ENCODE measurements at regions not wholly inside any gene's neighbourhood (a gene's known extent, or its start where the extent isn't known, plus 50 kb on each side); places are given as distances from the start of the nearest gene placed in this dataset.

DNA sequence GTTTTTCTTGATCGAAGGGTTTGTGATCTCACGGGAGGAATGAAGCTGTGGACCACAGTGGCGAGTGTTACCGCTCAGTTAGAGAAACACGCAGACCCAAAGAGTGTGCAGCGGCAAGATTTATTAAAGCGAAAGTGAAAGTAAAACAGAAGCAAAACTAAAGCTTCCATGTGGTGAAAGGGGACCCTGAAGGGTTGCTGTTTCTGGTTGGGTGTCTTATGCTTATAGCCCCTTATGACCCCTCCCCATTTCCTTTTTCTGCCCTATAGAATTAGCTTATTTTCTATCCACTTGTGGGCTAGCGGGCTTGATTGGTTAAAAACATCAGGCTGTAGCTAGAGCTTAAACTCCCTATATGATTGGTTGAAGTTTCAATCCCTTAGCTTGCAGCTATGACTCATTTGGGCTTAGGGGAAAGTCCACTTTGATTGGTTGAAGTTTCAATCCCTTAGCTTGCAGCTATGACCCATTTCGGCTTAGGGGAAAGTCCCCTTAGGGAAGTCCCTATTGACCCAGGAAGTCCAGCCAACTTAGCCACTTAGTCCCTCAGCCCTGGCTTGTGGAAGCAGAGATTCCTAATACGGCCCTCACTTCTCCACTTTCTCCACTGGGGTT is 171.2 kb upstream of the NWD2 start:
- Histone ChIP-seq H3K79me2 (ENCODE audit: insufficient read depth, low read length) (no peaks in the 10 kb centered on the region), H3F3A (ENCODE audit: insufficient read depth, low read length) (no peaks in the 10 kb centered on the region), H3K36me3 (ENCODE audit: insufficient read depth, low read length) (no peaks in the 10 kb centered on the region), H3K4me1 (ENCODE audit: insufficient read depth, low read length, severe bottlenecking) (no peaks in the 10 kb centered on the region), H3K9me3 (ENCODE audit: low read length) (no peaks in the 10 kb centered on the region), H4K20me1 (ENCODE audit: insufficient read depth, low read length) (no peaks in the 10 kb centered on the region), H3K9me2 (ENCODE audit: low read depth, low read length) (no peaks in the 10 kb centered on the region), H3K4me2 (ENCODE audit: low read length) (peak overlapping the region; percentile 41), H3K4me3 (ENCODE audit: low read depth, low read length, poor library complexity, severe bottlenecking) (peak overlapping the region; percentile 34), H2AFZ (ENCODE audit: low read length) (no peak overlapping the region), H3K27ac (ENCODE audit: low read depth, low read length, poor library complexity, severe bottlenecking) (no peak overlapping the region), H3K27me3 (ENCODE audit: insufficient read depth, low read length) (no peaks in the 10 kb centered on the region), H3K9ac (ENCODE audit: low read length) (no peak overlapping the region)
- no peak for TF ChIP-seq EZH2 (IDR thresholded peaks at IDR 0.05; ENCODE audit: borderline replicate concordance, low read length)
- TF ChIP-seq, protein P1, sequence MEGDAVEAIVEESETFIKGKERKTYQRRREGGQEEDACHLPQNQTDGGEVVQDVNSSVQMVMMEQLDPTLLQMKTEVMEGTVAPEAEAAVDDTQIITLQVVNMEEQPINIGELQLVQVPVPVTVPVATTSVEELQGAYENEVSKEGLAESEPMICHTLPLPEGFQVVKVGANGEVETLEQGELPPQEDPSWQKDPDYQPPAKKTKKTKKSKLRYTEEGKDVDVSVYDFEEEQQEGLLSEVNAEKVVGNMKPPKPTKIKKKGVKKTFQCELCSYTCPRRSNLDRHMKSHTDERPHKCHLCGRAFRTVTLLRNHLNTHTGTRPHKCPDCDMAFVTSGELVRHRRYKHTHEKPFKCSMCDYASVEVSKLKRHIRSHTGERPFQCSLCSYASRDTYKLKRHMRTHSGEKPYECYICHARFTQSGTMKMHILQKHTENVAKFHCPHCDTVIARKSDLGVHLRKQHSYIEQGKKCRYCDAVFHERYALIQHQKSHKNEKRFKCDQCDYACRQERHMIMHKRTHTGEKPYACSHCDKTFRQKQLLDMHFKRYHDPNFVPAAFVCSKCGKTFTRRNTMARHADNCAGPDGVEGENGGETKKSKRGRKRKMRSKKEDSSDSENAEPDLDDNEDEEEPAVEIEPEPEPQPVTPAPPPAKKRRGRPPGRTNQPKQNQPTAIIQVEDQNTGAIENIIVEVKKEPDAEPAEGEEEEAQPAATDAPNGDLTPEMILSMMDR (IDR thresholded peaks at IDR 0.05; ENCODE audit: low read length): no peak

DNA sequence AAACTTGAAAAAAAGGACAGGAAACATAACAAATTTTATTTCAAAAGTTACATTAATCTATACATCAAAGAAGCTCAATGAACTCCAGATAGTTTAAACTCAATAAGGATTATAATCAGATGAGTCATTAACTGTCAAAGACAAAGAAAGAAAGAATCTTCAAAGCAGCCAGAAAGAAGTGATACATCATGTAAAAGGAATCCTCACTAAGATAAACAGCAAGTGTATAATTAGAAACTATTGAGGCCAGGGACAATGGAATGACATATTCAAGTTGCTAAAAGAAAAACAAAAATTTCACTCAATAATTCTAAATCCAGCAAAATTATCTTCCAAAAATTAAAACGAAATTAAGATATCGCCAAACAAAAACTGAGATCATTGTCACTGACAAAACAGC is 161.6 kb upstream of the NWD2 start:
- Histone ChIP-seq H3K9me3 (ENCODE audit: low read length) (no peaks in the 10 kb centered on the region), H3K4me2 (ENCODE audit: low read length) (no peak overlapping the region), H3K9ac (ENCODE audit: low read length) (no peak overlapping the region), H2AFZ (ENCODE audit: low read length) (no peak overlapping the region), H4K20me1 (ENCODE audit: insufficient read depth, low read length) (no peaks in the 10 kb centered on the region), H3F3A (ENCODE audit: insufficient read depth, low read length) (no peaks in the 10 kb centered on the region), H3K27me3 (ENCODE audit: insufficient read depth, low read length) (no peaks in the 10 kb centered on the region), H3K27ac (ENCODE audit: low read depth, low read length, poor library complexity, severe bottlenecking) (no peak overlapping the region), H3K9me2 (ENCODE audit: low read depth, low read length) (no peaks in the 10 kb centered on the region), H3K4me1 (ENCODE audit: insufficient read depth, low read length, severe bottlenecking) (no peaks in the 10 kb centered on the region), H3K4me3 (ENCODE audit: low read depth, low read length, poor library complexity, severe bottlenecking) (no peak overlapping the region), H3K36me3 (ENCODE audit: insufficient read depth, low read length) (no peaks in the 10 kb centered on the region), H3K79me2 (ENCODE audit: insufficient read depth, low read length) (no peaks in the 10 kb centered on the region)
- TF ChIP-seq, protein P1 (IDR thresholded peaks at IDR 0.05; ENCODE audit: low read length): no peak
- no peak for TF ChIP-seq EZH2 (IDR thresholded peaks at IDR 0.05; ENCODE audit: borderline replicate concordance, low read length)

DNA sequence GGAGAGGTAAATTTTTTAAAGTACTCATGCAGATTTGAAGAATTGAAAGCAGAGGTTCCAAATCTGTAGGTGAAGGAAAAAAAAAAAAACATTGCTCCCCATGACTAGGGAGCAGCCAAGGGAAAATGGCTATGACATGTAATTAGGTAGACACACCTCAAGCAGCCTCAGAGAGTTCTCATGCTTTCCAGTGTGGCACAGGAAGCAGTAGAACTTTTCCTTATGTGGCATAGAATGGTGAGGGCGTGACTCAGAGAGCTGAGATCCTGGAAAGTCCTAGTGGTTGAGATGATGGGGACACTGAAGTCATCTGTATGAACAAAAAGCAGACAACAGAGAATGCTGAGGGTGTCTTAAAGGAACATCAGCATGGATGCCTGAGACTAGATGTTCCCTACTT is 148.6 kb upstream of the NWD2 start:
- no peaks in the 10 kb centered on the region for H3K9me3 ChIP-seq (ENCODE audit: low read length)
- no peaks in the 10 kb centered on the region for H4K20me1 ChIP-seq (ENCODE audit: insufficient read depth, low read length)
- H3K4me3 ChIP-seq (ENCODE audit: low read depth, low read length, poor library complexity, severe bottlenecking): no peak overlapping the region
- no peaks in the 10 kb centered on the region for H3K9me2 ChIP-seq (ENCODE audit: low read depth, low read length)
- H3K4me2 ChIP-seq (ENCODE audit: low read length): no peak overlapping the region
- no peaks in the 10 kb centered on the region for H3K27me3 ChIP-seq (ENCODE audit: insufficient read depth, low read length)
- no peaks in the 10 kb centered on the region for H3K79me2 ChIP-seq (ENCODE audit: insufficient read depth, low read length)
- no peak overlapping the region for H2AFZ ChIP-seq (ENCODE audit: low read length)
- H3K27ac ChIP-seq (ENCODE audit: low read depth, low read length, poor library complexity, severe bottlenecking): no peak overlapping the region
- H3F3A ChIP-seq (ENCODE audit: insufficient read depth, low read length): no peaks in the 10 kb centered on the region
- TF ChIP-seq, protein P1 (IDR thresholded peaks at IDR 0.05; ENCODE audit: low read length): no peak
- no peak for TF ChIP-seq EZH2 (IDR thresholded peaks at IDR 0.05; ENCODE audit: borderline replicate concordance, low read length)
- H3K9ac ChIP-seq (ENCODE audit: low read length): no peak overlapping the region
- H3K36me3 ChIP-seq (ENCODE audit: insufficient read depth, low read length): no peaks in the 10 kb centered on the region
- H3K4me1 ChIP-seq (ENCODE audit: insufficient read depth, low read length, severe bottlenecking): no peaks in the 10 kb centered on the region

Measured in OCI-LY1 (cell line).